OCI-LY3 (cell line): ENCODE measurements at regions not wholly inside any gene's neighbourhood (a gene's known extent, or its start where the extent isn't known, plus 50 kb on each side); places are given as distances from the start of the nearest gene placed in this dataset.

ENCODE experiments used
- EZH2phosphoT487 ChIP-seq: fragments of 200-600 bp; shearing (Covaris generic); IDR thresholded peaks from 2 replicates; pipeline ENCODE4 v1.6.1; 2018; ENCODE audit warnings: antibody characterized with exemption, mixed run types, low read depth
- TF ChIP-seq, protein P1 (sequence below): fragments of 200-600, 300-600 bp; sonication (generic); IDR thresholded peaks from 2 replicates; pipeline ENCODE4 v1.5.1; 2014; ENCODE audit warnings: antibody characterized with exemption, low read length, low read depth

DNA sequence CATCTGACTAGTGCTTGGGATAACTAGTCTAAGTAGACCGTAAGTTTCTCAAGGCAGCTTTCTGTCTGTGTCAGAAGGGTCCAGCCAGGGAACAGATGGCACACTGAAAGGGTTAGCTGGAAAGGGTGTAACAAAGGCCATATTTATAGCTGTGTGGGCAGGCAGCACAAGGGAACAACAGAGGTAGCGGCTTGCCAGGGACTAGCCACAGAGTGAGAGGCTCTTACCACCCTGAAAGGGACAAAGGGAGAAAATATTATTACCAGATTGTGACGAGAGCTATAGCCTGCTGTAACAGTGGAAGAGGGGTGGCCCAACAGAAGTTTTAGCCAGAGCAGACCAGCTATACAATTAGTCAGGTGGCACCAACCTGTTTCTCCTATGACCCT, 129.4 kb downstream of the CCDC34 start:
- TF ChIP-seq, protein P1, sequence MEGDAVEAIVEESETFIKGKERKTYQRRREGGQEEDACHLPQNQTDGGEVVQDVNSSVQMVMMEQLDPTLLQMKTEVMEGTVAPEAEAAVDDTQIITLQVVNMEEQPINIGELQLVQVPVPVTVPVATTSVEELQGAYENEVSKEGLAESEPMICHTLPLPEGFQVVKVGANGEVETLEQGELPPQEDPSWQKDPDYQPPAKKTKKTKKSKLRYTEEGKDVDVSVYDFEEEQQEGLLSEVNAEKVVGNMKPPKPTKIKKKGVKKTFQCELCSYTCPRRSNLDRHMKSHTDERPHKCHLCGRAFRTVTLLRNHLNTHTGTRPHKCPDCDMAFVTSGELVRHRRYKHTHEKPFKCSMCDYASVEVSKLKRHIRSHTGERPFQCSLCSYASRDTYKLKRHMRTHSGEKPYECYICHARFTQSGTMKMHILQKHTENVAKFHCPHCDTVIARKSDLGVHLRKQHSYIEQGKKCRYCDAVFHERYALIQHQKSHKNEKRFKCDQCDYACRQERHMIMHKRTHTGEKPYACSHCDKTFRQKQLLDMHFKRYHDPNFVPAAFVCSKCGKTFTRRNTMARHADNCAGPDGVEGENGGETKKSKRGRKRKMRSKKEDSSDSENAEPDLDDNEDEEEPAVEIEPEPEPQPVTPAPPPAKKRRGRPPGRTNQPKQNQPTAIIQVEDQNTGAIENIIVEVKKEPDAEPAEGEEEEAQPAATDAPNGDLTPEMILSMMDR = no peak
- no peak for TF ChIP-seq EZH2phosphoT487
